Right cardiac atrium (tissue), 5 donors: ENCODE measurements at regions not wholly inside any gene's neighbourhood (a gene's known extent, or its start where the extent isn't known, plus 50 kb on each side); places are given as distances from the start of the nearest gene placed in this dataset.

Experiments
- ATAC-seq, 2 donors: fragments of 200-7000 bp; cut with Tn5 transposase; one replicate each; pipeline versions ENCODE4 v1.8.0 to v1.9.1; 2020; ENCODE audit warnings: moderate library complexity in 2 of 2, mild to moderate bottlenecking in 1 of 2
- DNase-seq, 3 donors: peaks; one replicate each; pipeline ENCODE4 v3.0.0-alpha.2; 2020
- H3K27ac ChIP-seq: one replicate; pipeline ENCODE4 v1.5.1; 2013; ENCODE audit warnings: mild to moderate bottlenecking, low read length, control low read depth, moderate library complexity
- H3K27me3 ChIP-seq: one replicate; pipeline ENCODE4 v1.6.1; 2013; ENCODE audit not compliant: control insufficient read depth, insufficient read depth
- H3K4me1 ChIP-seq: one replicate; pipeline ENCODE4 v1.6.1; 2013; ENCODE audit warnings: low read length; ENCODE audit not compliant: control insufficient read depth, insufficient read depth
- H3K4me3 ChIP-seq: one replicate; pipeline ENCODE4 v1.5.1; 2013; ENCODE audit warnings: low read length, control low read depth
- H3K9me3 ChIP-seq: one replicate; pipeline ENCODE4 v1.6.1; 2013; ENCODE audit warnings: low read length; ENCODE audit not compliant: control insufficient read depth
- WGBS: extraction: QIAGEN DNeasy Blood & Tissue Kit; methylation state at CpG from one replicate; pipeline ENCODE4 v1.1.7; 2013; 5-methylcytosine and 5-hydroxymethylcytosine counted together
- intact Hi-C, 4 donors: fragments of 100-400 bp; cut with DNase I; formaldehyde crosslinking; loops; one replicate each; pipeline versions ENCODE4 v1.11.0 to v1.14.0; 2022 to 2023
- donor health status: healthy with polysubstance abuse.
- donor health status: DM: no; HTN: yes; CAD: no.
- donor health status: DM: no; HTN: no; CAD: no.
- donor health status: DM: no; HTN: yes; CAD: no; lungs with severe emphysema.
- donor health status: DM: yes; HTN: yes; CAD: no.

DNA sequence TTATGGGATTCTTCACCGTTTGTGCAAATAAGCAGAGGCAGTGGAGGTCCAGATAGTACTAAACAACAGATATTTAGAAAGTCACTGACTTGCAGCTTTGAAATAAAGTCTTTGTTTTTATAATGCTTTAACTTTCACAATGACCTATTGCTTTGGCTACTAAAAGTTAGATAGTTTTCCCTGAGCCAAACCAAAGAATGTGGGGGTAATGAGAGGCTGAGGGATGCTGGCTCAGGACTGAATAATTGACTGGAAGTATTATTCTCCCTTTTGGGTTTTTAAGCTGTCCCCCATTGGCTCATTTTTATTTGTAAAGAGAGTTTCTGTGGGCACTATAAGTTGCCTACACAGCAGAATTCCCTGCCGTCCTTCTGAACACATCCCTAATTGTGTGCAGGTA, 99.2 kb upstream of the ACTBL2 start:
- ATAC-seq (no peak), DNase-seq (no peak)
- intact Hi-C loops, result no loop called here
- Histone ChIP-seq H3K4me3 (no peak overlapping the region), H3K4me1 (no peaks in the 10 kb centered on the region), H3K9me3 (no peaks in the 10 kb centered on the region), H3K27me3 (no peaks in the 10 kb centered on the region), H3K27ac (no peak overlapping the region)
- 67% methylated on average over 2 of the region's 2 CpGs for WGBS

DNA sequence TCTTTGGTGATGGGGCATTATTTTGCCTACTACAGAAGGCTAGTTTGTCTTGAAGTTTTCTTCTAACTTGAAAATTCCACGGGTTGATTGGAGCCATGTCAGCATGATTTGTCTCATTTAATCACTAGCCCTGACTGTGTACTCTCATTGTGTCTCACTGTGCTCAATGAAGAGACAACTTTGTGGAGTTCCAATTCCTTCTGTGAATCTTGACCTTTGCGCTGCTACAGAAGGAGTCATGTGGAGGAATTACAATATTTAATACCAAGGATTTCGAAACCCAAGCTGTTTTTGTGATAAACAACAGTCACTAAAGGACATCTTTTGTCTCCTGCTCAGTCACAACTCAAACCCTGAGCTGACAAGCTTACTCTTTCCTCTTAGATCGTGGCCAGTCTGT, 98.6 kb upstream of the ACTBL2 start:
- Histone ChIP-seq H3K4me1 (no peaks in the 10 kb centered on the region), H3K27ac (no peak overlapping the region), H3K27me3 (no peaks in the 10 kb centered on the region), H3K4me3 (no peak overlapping the region), H3K9me3 (no peaks in the 10 kb centered on the region)
- intact Hi-C loops, result no loop called here
- no peak for DNase-seq
- ATAC-seq, result no peak
- WGBS, result 76% methylated on average over 4 of the region's 4 CpGs

DNA sequence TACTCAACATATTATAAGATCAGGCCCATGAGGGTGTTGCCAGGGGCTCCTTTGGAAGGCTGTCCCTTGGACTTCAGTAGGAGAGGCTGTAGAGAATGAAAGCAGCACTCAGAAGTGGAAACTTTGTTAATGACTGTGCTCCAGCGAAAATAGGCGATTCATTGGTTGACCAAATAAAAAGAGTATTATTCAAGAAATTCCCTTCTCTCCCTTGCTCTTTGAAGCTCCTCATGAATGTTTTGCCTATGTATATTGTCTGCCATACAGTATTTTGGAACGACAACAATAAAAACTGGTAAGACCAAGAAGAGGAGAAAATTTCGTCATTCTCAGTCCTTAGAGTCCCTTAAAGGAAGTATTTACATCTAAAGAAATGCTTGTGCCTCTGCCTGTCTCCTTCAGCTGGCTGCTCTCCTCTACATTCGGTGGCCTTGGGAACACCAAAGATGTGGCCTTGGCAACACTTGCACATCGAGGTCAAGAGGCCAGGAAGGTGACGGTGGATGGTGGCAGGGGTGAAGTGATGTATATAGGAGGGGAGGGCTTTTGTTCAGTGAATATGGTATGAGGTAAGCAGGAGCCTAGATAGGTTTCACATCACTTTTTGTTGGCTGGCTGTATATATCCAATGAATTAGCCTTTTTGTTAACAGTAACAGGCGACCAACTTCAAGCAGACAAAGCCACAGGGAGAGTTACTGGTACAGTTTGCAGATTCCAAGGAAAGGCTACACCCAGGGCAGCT, 95.0 kb upstream of the ACTBL2 start:
- no peaks in the 10 kb centered on the region for H3K9me3 ChIP-seq
- no peak overlapping the region for H3K27ac ChIP-seq
- H3K27me3 ChIP-seq, result no peaks in the 10 kb centered on the region
- intact Hi-C loops, result no loop called here
- no peaks in the 10 kb centered on the region for H3K4me1 ChIP-seq
- WGBS, result 83% methylated on average over 8 of the region's 8 CpGs
- ATAC-seq (no peak), DNase-seq (no peak)
- H3K4me3 ChIP-seq, result no peak overlapping the region

DNA sequence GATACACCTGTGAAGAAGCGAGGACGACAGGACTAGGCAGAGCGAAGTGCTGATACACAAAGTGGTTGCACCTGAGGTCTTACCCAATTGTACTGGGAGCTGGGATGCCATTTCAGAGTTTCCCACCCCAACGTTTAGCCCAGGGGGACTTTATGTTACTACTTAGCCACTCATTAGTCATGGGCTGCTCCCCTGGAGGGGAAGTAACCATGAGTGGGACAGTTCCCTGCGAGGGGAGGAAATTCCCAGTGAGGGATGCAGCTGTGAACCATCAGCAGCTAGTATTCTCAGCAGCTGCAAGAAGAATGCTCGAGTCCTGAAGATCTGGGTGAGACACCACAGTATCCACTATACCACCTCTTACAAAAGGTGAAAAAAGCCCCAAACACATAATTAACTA, 93.7 kb upstream of the ACTBL2 start:
- Histone ChIP-seq H3K9me3 (no peaks in the 10 kb centered on the region), H3K27ac (no peak overlapping the region), H3K4me3 (no peak overlapping the region), H3K27me3 (no peaks in the 10 kb centered on the region), H3K4me1 (no peaks in the 10 kb centered on the region)
- DNase-seq (no peak), ATAC-seq (no peak)
- 83% methylated on average over 6 of the region's 6 CpGs for WGBS
- intact Hi-C loops, result no loop called here

DNA sequence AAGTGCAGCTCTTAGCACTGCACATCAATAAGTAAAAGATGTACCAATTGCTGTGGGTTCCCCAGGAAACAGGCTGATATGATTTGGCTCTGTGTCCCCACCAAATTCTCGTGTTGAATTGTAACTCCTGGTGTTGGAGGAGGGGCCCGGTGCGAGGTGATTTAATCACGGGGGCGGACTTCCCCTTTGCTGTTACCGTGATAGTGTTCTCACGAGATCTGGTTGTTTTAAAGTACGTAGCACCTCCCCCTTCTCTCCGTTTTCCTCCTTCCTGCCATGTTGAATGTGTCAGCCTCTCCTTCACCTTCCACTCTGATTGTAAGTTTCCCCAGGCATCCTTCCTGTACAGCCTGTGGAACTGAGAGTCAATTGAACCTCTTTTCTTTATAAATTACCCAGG, 93.2 kb upstream of the ACTBL2 start:
- intact Hi-C loops, result no loop called here
- WGBS, result 71% methylated on average over 9 of the region's 9 CpGs
- no peaks in the 10 kb centered on the region for H3K27me3 ChIP-seq
- H3K4me3 ChIP-seq, result no peak overlapping the region
- ATAC-seq (no peak), DNase-seq (no peak)
- H3K4me1 ChIP-seq, result no peaks in the 10 kb centered on the region
- no peak overlapping the region for H3K27ac ChIP-seq
- H3K9me3 ChIP-seq, result no peaks in the 10 kb centered on the region

DNA sequence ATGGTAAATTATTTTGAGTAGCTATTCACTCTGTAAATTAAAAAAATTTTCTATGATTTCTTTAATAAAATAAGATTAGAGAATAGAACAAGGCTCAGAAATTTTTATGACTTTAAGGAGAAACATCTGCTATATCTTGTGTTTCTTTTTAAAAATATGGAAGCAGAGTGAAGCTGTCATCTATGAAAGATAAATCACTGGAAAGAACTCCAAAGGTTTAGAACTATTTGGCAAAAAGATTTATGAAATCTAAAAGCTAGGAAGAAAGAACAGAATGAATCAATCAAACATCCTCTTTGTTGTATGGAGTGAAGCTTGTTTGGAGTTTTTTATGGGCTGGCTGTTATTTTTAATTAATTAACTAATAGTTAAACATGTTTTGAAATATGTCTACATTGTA, 89.8 kb upstream of the ACTBL2 start:
- DNase-seq (no peak), ATAC-seq (no peak)
- Histone ChIP-seq H3K4me3 (no peak overlapping the region), H3K4me1 (no peaks in the 10 kb centered on the region), H3K9me3 (no peaks in the 10 kb centered on the region), H3K27me3 (no peaks in the 10 kb centered on the region), H3K27ac (no peak overlapping the region)
- intact Hi-C loops, result no loop called here

DNA sequence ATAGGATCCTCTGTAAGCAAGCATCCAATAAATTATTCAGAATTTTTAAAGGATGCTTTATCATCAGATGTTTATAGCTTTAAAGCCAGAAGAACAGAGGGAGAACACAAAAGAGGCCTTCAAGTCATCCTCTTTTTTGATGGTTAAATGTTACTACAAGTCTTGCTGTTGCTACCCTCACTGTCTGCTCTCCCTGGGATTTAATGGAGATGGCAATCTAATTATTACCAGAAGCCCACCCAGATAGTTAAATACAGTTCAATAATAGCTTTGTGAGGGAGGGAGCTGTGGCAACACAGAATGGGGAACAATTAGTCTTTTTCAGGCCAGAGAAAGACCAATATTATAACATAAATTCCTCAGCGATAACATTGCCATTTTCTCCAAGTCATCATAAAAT, 87.0 kb upstream of the ACTBL2 start:
- H3K27ac ChIP-seq, result no peak overlapping the region
- H3K4me3 ChIP-seq, result no peak overlapping the region
- DNase-seq, result no peak
- H3K27me3 ChIP-seq, result no peaks in the 10 kb centered on the region
- intact Hi-C loops, result no loop called here
- no peak for ATAC-seq
- H3K4me1 ChIP-seq, result no peaks in the 10 kb centered on the region
- WGBS, result 37% methylated on average over 1 of the region's 1 CpG
- no peaks in the 10 kb centered on the region for H3K9me3 ChIP-seq

DNA sequence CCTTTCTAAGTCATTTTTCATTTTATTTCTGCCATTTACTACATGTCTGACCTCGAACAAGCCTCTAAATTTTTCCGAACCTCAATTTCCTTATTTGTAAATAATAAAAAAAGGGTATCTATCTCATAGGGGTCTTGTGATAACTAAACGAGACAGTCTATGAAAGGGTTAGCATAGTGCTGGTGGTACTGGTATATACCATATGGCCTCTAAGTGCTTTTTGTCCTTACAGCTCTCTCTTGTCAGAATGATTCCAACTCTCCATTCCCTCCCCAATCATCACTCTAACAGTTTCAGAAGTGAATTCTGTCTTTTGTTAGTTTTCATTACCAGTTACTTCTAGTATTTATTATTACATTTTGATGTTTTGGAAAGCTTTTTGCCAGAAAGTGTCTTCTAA, 85.5 kb upstream of the ACTBL2 start:
- DNase-seq (no peak), ATAC-seq (no peak)
- Histone ChIP-seq H3K9me3 (no peaks in the 10 kb centered on the region), H3K4me3 (no peak overlapping the region), H3K27me3 (no peaks in the 10 kb centered on the region), H3K4me1 (no peaks in the 10 kb centered on the region), H3K27ac (no peak overlapping the region)
- intact Hi-C loops, result no loop called here
- 77% methylated on average over 3 of the region's 3 CpGs for WGBS

DNA sequence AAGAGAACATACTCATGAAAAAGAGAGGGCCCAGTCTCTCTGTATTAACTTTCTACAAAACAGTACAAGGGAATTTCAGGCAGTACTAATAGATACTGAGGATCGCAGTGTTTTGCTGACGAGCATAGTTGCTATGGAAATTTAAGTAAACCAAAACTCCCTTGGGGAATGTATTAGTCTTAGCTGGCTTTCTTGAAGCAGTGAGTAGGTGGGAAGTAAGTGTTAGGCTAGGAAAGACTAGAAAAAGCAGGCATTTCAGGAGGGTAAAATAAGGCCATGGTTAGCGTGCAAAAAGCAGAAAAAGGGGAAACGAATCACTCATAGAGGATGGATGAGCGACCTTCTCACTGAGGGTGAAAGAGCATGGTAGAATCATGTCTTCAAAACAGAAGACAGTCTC, 84.3 kb upstream of the ACTBL2 start:
- 64% methylated on average over 5 of the region's 5 CpGs for WGBS
- peak; percentile 61 to 67 for ATAC-seq
- Histone ChIP-seq H3K27me3 (no peaks in the 10 kb centered on the region), H3K9me3 (no peaks in the 10 kb centered on the region), H3K4me3 (no peak overlapping the region), H3K27ac (no peak overlapping the region), H3K4me1 (no peaks in the 10 kb centered on the region)
- intact Hi-C loops, result no loop called here
- DNase-seq, result no peak

DNA sequence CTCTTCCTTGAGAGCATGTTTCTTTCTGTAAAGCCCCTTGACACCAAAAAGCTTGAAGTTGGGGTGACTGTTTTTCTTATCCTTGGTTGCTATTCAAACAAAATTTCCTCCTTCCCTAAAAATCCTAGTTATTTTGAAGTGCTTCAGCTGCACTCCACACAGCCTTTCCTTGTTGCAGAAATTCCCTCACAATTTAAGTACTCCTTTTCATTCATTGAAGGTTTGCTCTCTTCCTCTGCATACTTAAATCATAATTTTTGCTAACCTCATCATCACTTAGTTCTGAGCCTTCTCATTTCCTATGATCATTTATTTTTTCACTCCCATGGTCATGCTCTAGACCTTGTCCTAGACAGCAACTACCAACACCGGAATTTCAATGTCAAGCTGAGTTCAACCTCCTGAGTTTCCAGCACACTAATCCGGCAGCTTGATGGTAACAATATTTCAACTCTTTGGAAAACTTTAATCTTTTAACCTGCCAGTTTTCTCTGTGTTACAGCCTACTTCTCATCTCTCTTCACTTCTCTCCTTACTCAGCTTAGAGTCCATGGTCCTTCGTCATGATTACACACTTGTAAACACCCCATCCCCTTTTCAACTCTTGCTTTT, 78.7 kb upstream of the ACTBL2 start:
- Histone ChIP-seq H3K4me3 (no peak overlapping the region), H3K4me1 (peaks cover 2% of the 10 kb centered on the region), H3K9me3 (no peaks in the 10 kb centered on the region), H3K27me3 (no peaks in the 10 kb centered on the region), H3K27ac (no peak overlapping the region)
- intact Hi-C loops, result no loop called here
- WGBS, result 59% methylated on average over 3 of the region's 3 CpGs
- DNase-seq (no peak), ATAC-seq (no peak)

DNA sequence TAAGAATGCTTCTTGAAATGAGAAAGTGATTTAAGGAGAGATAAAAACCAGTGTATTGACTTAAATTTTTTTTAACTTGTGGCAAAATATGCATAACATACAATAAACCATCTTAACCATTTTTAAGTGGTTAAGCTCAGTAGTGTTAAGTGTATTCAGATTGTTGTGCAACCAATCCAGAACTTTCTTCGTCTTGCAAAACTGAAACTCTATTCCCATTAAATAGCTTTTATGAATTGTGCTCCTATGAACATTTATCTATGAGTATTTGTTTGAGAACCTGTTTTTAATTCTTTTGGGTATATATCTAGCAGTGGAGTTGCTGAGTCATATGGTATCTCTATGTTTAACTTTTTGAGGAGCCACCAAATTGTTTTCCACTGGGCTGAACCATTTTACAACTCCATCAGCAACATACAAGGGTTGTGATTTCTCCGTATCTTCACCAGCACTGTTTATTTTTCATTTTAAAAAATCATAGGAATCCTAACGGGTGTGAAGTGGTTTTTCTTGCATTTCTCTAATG, 76.6 kb upstream of the ACTBL2 start:
- 89% methylated on average over 3 of the region's 3 CpGs for WGBS
- intact Hi-C loops, result no loop called here
- Histone ChIP-seq H3K4me1 (peaks cover 2% of the 10 kb centered on the region), H3K27ac (no peak overlapping the region), H3K4me3 (no peak overlapping the region), H3K27me3 (no peaks in the 10 kb centered on the region), H3K9me3 (no peaks in the 10 kb centered on the region)
- no peak for DNase-seq
- no peak for ATAC-seq
